ENCODE measurements at regions not wholly inside any gene's neighbourhood (a gene's known extent, or its start where the extent isn't known, plus 50 kb on each side); places are given as distances from the start of the nearest gene placed in this dataset.

GRCh38 chr17:12365805-12366204 lies 299.9 kb upstream of the MYOCD start:
- DNase-seq (ENCODE audit: low read depth in 2 of 3, low spot score in 2 of 3) = no peak

GRCh38 chr17:12369065-12369464 lies 296.6 kb upstream of the MYOCD start:
- DNase-seq (ENCODE audit: low read depth in 2 of 3, low spot score in 2 of 3) = no peak

DNA sequence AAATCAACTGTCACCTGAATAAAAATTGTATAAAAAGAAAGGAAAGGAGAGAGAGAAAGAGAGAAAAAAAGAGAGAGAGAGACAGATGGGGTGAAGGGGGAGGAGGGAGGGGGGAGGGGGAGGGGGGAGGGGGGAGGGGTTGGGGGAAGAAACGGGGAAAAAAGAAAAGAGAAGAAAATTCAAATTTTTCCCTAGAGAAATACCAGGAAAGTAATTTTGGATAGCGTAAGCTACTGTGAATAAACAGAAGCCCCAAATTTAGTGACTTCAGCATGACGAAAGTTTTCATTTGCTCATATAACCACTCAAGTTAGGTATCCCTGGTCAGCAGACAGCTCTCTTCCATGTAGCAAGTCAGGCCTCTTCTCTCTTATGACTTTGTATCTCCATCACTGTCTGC lies 289.4 kb upstream of the MYOCD start:
- no peak for DNase-seq (ENCODE audit: low read depth in 2 of 3, low spot score in 2 of 3)

GRCh38 chr17:12386225-12386624 lies 279.5 kb upstream of the MYOCD start:
- no peak for DNase-seq (ENCODE audit: low read depth in 2 of 3, low spot score in 2 of 3)

DNA sequence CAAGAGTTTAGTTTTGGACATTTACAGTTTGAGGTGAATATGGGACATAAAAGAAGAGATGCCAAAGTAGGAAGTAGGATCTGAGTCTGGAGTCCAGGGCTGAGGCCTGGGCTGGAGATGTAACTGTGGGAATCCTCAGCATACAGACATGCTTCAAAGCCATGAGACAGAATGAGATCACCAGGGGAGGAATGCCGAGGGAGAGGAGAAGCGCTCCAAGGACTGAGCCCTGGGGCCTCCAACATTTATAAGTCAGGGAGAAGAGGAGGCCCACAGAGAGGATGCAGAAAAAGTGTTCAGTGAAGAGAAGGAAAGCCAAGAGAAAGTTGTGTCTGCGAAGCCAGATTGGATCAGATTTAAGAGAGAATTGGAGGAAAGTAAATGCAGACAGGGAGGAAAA lies 277.5 kb upstream of the MYOCD start:
- no peak for DNase-seq (ENCODE audit: low read depth in 2 of 3, low spot score in 2 of 3)

DNA sequence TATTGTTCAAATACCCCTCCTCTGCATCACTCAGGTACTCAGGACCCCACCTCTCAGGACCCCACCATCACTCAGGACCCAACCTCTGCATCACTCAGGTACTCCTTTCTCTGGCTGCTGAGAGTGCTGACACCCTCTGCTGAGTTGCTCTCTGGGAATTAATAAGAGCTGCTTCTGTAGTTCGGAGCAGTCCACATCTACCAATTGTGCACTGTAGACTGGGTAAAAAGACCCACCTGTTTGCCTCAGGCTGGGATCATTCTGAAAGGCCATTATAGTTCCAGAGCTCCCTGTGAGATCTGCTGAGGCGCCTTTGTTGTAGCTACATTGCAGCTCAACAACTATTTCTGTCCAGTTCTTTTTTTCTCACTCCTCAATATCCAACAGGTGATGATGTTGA lies 276.3 kb upstream of the MYOCD start:
- DNase-seq (ENCODE audit: low read depth in 2 of 3, low spot score in 2 of 3) = no peak

DNA sequence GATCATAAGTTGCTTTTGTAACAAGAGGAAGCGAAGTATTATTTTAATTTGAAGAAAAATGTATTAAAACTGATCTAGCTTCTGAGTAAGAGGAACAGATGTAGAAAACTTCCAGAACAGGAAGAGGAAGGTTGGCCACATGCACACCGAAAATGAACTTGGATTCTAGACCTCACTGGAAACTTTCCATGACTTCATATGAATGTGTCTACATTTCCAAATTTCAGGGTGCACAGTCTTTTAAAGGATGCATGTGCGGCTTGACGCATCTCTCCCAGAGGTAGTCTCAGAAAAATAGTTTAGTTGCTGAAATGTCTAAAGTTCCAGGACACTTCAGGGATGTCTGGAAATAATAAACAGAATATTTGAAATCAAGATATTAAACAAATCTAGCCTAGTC lies 275.1 kb upstream of the MYOCD start:
- no peak for DNase-seq (ENCODE audit: low read depth in 2 of 3, low spot score in 2 of 3)

DNA sequence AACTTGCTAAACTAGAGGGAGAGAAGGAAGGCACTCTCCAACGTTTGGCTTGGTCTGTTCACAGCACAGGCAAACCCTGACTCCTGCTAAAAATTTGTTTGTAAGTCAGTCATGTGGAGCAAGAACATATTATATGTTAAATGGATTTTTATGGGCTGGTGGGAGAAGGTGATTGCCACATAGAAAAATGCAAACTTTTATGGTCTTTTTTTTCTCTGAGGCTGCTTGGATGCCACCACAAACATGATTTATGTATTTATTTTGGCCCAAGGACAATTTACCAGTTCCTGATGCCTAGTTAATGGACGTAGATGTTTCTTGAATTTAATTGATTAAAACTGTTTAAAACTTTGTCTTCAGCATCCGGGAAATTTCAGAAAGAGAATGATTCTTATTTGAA lies 274.2 kb upstream of the MYOCD start:
- DNase-seq (ENCODE audit: low read depth in 2 of 3, low spot score in 2 of 3) = no peak

DNA sequence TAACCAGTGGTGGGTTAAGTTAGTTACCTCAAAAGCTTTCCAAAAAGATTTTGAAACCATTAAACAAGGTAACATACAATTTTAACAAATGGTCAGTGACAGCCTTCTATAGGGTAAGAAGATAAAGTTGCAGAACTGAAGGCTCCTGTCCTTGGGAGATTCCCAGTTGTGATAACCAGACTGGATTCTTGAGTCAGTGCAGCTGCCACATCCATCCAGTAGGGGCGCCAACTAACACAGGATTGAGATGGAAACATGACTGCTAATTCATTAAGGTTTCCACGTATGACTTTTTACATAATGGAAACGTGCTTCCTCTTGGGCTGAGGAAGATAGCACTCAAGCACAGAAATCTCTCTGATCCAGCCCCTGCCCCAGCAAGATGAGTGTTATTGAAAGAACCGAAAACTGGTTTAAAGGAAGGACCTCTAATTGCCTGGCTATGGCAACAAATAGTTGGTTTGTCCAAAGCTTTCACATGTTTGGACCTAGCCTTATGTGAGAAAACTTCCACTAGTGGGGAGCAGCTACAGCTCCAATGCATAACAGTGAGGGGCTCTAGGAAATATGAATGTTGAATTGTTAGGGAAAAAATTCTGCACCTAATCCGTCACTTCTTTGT lies 269.8 kb upstream of the MYOCD start:
- no peak for DNase-seq (ENCODE audit: low read depth in 2 of 3, low spot score in 2 of 3)

- no peak for DNase-seq (ENCODE audit: low read depth in 2 of 3, low spot score in 2 of 3)
These were observed 267.1 kb upstream of the MYOCD start for GRCh38 chr17:12398441-12399051.

GRCh38 chr17:12402963-12403622 lies 262.6 kb upstream of the MYOCD start:
- no peak for DNase-seq (ENCODE audit: low read depth in 2 of 3, low spot score in 2 of 3)

GRCh38 chr17:12403881-12404398 lies 261.8 kb upstream of the MYOCD start:
- no peak for DNase-seq (ENCODE audit: low read depth in 2 of 3, low spot score in 2 of 3)

DNA sequence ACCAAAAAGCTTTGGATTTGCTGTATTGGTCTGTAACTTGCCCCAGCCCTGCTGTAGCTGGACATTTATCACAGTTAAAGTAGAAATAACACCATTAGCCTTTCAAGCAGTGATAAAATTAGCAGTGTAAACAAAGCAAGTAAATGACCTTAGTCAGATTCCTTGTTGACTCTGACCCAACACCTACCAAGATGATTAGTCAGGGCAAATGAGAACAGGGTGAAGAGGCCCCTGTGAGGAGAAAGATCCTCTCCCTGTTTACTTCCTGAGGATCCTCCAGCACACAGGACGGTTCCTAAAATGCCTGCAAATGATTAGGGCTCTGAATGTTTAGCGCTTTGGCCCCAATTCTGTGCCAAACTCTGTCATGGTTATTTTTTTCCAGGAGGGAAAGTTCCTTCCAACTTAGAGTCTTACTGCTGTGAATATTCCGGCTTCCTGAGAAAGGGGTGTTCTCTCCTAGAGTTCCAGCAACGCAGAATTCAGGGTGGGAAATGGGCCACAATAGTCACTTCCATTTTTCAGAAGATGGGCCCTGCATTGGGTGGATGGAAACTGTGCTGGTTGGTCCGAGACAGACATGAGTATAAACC lies 259.0 kb upstream of the MYOCD start:
- DNase-seq (ENCODE audit: low read depth in 2 of 3, low spot score in 2 of 3) = no peak

DNA sequence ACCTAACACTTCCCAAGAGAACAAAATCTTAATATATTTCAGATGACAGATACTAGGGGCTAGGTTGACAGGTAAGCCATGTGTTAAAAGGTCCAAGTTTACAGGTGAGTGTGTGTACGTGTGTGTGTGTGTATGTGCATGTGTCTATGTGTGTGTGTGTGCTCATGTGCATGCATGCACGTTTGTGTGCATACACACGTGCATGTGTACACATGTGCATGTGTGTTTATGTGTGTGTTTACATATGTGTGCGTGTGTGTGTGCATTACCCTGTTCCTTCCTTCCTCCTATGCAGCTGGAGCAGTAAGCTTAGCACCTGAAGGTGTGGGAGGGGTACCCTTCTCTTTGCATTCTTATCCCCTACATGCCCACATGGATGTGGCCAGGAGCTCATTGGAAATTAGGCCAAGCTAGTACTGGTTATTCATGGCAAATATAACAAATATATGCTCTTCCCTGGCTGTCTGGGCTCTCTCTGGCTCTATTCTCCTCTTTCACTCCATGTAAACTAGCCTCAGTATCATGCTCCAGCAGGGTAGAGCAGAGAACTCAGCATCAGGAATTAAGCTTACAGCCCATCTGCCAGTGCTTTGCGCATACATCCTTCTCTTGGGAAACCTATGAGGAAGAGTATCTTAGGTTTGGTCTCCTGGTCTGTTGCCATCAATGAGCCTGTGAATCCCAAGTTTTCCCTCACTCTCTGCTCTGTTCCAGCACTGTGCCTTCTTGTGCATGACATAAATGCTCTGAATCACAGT lies 258.0 kb upstream of the MYOCD start:
- DNase-seq (ENCODE audit: low read depth in 2 of 3, low spot score in 2 of 3) = no peak

DNA sequence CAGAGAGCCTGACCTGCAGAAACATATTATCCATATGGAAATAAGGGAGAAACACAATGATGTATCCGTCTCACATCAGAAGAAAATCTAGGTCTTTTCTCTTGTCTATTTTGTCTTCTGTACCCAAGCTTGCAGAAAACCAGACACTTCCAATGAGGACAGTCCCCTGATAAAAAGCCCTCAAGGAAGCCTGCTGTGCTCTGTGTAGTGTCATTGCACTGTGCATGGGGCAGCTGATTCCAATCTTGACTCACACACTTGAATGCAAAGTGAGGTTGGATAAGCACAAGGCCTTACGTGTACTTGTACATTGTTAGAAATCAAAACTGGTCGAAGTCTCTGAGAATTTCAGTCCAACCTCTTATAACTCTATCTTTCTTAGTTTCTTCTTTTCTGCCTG lies 256.6 kb upstream of the MYOCD start:
- DNase-seq (ENCODE audit: low read depth in 2 of 3, low spot score in 2 of 3) = no peak

DNA sequence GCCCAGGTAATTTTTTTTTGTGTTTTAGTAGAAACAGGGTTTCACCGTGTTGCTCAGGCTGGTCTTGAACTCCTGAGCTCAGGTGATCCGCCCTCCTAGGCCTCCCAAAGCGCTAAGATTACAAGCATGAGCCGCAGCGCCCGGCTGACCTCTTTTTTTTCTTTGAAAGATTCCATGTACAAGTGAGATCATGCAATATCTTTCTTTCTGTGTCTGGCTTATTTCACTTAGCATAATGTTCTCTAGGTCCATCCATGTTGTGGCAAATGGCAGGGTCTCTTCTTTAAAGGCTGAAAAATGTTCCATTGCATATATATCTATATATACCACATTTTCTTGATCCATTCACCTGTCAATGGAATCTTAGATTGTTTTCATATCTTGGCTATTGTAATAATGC lies 255.0 kb upstream of the MYOCD start:
- DNase-seq (ENCODE audit: low read depth in 2 of 3, low spot score in 2 of 3) = no peak

DNA sequence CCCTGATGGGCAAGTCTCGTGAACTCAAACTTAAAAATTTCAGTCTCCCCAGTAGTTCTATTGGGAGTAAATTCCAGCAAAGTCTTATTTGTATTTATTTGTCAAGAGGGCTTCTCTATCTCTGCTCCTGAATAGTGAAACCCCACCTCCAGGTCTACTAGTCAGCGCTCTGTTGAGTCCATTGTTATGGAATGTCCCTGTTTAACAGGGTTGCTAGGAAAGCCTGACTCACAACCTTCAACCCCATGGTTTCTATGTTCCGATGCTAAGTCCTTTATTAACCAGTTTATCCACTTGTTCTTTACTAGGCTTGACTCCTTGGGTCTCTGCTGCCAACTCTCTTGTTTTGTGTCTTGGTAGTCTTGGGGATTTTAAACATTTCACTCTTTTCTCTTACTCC lies 250.7 kb upstream of the MYOCD start:
- DNase-seq (ENCODE audit: low read depth in 2 of 3, low spot score in 2 of 3) = no peak

DNA sequence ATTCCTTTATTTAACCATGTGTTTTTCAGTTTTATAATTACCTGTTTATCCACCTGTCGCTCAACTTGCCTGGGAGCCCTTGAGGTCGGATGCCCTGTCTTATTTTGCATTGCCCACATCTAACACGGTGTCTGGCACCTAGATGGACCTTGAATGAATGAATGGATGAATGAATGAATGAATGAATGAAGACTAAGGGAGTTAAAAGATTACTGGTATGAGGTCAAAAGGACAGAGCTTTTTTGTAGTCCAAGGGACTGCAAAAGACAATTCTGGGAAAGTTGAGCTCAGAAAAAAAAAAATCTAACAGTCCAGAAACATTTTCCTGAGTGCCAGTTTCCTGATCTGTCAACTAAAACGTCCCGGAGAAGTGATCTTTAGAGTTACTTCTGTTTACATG lies 244.6 kb upstream of the MYOCD start:
- DNase-seq (ENCODE audit: low read depth in 2 of 3, low spot score in 2 of 3) = no peak

DNA sequence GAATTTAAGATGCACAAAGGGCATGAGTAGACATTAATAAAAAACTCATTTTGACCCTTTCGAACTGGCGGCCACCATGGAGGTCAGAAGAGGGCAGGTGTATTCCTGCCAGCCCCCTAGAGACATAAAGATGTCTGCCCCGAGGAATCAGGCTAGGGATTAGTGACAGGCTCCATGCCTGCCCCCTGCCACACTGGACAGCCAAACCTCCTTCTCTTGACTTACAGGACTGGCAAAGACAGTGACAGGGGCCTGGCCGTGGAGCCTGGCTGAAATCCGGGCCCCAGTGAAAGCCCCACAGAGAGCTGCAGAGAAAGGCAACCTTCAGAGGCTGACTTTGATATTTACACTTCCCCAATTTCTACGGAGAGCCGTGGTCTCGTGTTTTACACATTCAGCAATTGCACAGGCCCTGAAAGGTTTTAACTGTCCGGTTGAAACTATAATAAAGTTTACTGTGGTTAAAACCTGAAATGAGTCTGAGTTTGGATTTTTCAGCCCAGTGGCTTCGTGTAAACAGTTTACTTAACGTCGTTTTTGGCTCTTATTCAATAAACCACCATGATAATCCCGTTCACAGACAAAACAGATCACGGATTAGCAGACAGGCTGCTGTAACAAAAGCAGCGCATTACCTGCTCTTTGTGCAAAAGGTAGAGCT lies 243.9 kb upstream of the MYOCD start:
- DNase-seq (ENCODE audit: low read depth in 2 of 3, low spot score in 2 of 3) = no peak

DNA sequence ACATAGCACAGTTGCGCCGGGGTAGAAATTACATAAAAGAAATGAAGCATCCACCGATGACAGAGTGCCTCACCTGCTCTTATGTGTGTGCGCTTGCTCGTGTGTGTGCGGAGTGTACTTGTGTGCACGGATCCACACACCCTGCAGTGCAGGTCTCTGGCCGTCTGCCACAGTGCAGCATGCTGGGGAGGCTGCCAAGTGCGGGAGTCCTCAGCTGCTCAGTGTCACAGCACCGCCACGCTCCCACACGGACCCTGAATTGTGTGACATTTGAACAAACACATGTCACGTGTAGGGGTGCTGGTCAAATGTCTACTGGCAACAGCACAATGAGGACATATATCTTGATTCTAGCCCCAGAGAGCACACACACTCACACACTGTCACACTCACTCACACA lies 243.0 kb upstream of the MYOCD start:
- DNase-seq (ENCODE audit: low read depth in 2 of 3, low spot score in 2 of 3) = no peak

DNA sequence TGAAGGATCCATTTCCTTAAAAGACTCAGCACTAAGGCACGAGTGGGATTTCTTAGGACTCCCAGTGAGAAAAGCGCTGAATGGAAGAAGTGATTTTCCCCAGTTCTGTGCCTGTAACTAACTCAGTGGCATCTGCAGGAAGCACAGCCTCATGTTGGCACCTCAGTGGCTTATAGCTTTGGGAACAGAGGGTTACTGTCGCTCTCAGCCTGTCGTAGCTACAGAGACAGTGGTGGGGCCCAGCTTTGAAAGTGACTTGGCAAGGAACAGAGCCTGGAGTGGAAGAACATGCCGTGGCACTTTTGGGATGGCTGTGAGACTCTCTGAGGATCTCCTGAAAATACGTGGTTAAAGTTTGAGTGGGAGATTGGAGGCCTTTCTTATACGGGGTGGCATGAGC lies 242.4 kb upstream of the MYOCD start:
- no peak for DNase-seq (ENCODE audit: low read depth in 2 of 3, low spot score in 2 of 3)

Data from hematopoietic multipotent progenitor cell (in vitro differentiated cells).